Erythroblast (primary cell): ENCODE measurements at regions not wholly inside any gene's neighbourhood (a gene's known extent, or its start where the extent isn't known, plus 50 kb on each side); places are given as distances from the start of the nearest gene placed in this dataset.

Experiments
- GATA1 ChIP-seq: IDR thresholded peaks from 2 replicates; pipeline ENCODE4 v1.6.1; 2011; ENCODE audit warnings: low read depth, mild to moderate bottlenecking, control low read depth, low read length, moderate library complexity
- POLR2A ChIP-seq: IDR thresholded peaks from 2 replicates; pipeline ENCODE4 v1.6.1; 2011; ENCODE audit warnings: mild to moderate bottlenecking, low read length

GRCh38 chr10:131022369-131022768, 289.2 kb downstream of the TCERG1L start:
- no peak for TF ChIP-seq POLR2A
- no peak for TF ChIP-seq GATA1
